Thoracic aorta (tissue), 2 donors: ENCODE measurements at regions not wholly inside any gene's neighbourhood (a gene's known extent, or its start where the extent isn't known, plus 50 kb on each side); places are given as distances from the start of the nearest gene placed in this dataset.
"Not testable (repeated sequence)": the region's sequence is repeated elsewhere in the genome, so short reads cannot be mapped to it uniquely, and the experiment has no call there.

Experiments
- ATAC-seq: fragments of 150-250 bp; one replicate; pipeline ENCODE4 v1.8.0; 2017; ENCODE audit warnings: low read depth; ENCODE audit not compliant: insufficient number of reproducible peaks, low FRiP score
- DNase-seq: peaks from one replicate; pipeline ENCODE4 v3.0.0-alpha.2; 2020; ENCODE audit warnings: low spot score
- H3K27ac ChIP-seq, 2 donors: fragments of 200-600 bp; sonication (generic); 1 replicate in 1 of 2; 2 replicates in 1 of 2; pipeline ENCODE4 v1.5.1; 2016; ENCODE audit warnings: mild to moderate bottlenecking in 2 of 2, moderate library complexity in 2 of 2
- H3K27me3 ChIP-seq: fragments of 200-600 bp; sonication (generic); replicated peaks from 2 replicates; pipeline ENCODE4 v1.6.0; 2016; ENCODE audit warnings: mild to moderate bottlenecking; ENCODE audit not compliant: insufficient read depth
- H3K36me3 ChIP-seq: fragments of 200-600 bp; sonication (generic); one replicate; pipeline ENCODE4 v1.5.1; 2016
- H3K4me1 ChIP-seq, 2 donors: fragments of 200-600 bp; sonication (generic); 1 replicate in 1 of 2; 2 replicates in 1 of 2; pipeline versions ENCODE4 v1.5.1 to v1.6.0; 2016; ENCODE audit warnings: low read depth in 2 of 2, mild to moderate bottlenecking in 1 of 2; ENCODE audit not compliant: control insufficient read depth in 1 of 2
- H3K4me3 ChIP-seq: fragments of 200-600 bp; sonication (generic); 2 replicates; pipeline ENCODE4 v1.5.1; 2016; ENCODE audit warnings: mild to moderate bottlenecking
- H3K9me3 ChIP-seq: fragments of 200-600 bp; sonication (generic); 2 replicates; pipeline ENCODE4 v1.5.1; 2016
- CTCF ChIP-seq: fragments of 200-600 bp; sonication (generic); IDR thresholded peaks from one replicate; pipeline ENCODE4 v1.5.1; 2019; ENCODE audit warnings: antibody characterized with exemption

- no peak for ATAC-seq
- H3K4me1 ChIP-seq: no peaks in the 10 kb centered on the region
Measured at GRCh38 chr6:101181006-101181405, 212.5 kb upstream of the GRIK2 start.

GRCh38 chr6:101188285-101188798 lies 205.2 kb upstream of the GRIK2 start:
- not testable (repeated sequence) for H3K4me3 ChIP-seq, ATAC-seq

More at GRCh38 chr6:101181006-101181405, 212.5 kb upstream of the GRIK2 start:
- no peak overlapping the region for H3K4me3 ChIP-seq
- no peaks in the 10 kb centered on the region for H3K27me3 ChIP-seq
- no peak for DNase-seq
- H3K36me3 ChIP-seq: no peaks in the 10 kb centered on the region
- no peaks in the 10 kb centered on the region for H3K9me3 ChIP-seq
- H3K27ac ChIP-seq: no peak overlapping the region
- no peak for TF ChIP-seq CTCF

DNA sequence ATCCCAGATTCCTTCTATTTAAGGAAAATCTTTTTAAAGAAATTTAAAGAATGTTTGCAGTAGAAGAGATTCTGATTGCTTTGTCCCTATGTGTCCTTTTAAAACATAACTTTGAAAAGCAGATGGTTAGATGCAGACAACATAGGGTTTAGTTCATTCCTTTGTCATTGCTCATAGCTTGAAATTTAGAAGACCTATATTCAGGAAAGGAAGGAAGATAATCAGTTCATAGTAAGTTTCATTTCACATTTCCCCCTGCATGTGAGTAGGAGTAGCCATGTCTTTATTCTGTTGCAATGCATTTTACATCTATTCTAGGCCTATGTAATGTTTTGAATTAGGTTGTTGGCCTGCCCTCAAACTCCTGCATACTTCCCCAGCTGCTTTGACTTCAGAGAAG lies 197.9 kb upstream of the GRIK2 start:
- Histone ChIP-seq H3K4me1 (peaks cover 0 to 5% of the 10 kb centered on the region in 2 donors), H3K9me3 (no peaks in the 10 kb centered on the region), H3K36me3 (no peaks in the 10 kb centered on the region), H3K27me3 (no peaks in the 10 kb centered on the region), H3K27ac (no peak overlapping the region), H3K4me3 (no peak overlapping the region)
- TF ChIP-seq CTCF: no peak
- DNase-seq (no peak), ATAC-seq (no peak)

More at GRCh38 chr6:101188285-101188798, 205.2 kb upstream of the GRIK2 start:
- not testable (repeated sequence) for H3K4me1 ChIP-seq, H3K27me3 ChIP-seq, H3K36me3 ChIP-seq, DNase-seq, H3K27ac ChIP-seq, H3K9me3 ChIP-seq

DNA sequence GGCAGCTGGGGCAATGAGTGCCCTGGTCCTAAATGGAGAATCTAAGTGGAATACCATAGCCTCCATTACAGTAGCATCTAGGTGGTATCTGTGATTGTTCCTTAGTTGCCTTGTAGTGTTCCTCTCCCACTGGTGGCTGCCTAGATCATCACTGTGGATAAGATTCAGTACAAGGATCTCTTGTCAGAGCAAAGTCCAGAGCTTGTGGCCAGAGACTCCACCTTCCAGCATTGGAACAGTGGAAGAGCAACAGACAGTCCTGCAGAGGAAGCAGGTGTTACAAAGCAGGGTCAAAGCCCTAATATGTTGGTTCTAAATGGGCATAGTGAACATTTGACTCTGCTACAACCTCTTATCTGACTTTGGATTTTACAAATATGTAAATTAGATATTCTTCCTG lies 194.1 kb upstream of the GRIK2 start:
- H3K4me3 ChIP-seq: no peak overlapping the region
- no peaks in the 10 kb centered on the region for H3K36me3 ChIP-seq
- peaks cover 0 to 5% of the 10 kb centered on the region in 2 donors for H3K4me1 ChIP-seq
- no peaks in the 10 kb centered on the region for H3K27me3 ChIP-seq
- TF ChIP-seq CTCF: no peak
- H3K9me3 ChIP-seq: no peaks in the 10 kb centered on the region
- DNase-seq: no peak
- no peak for ATAC-seq
- H3K27ac ChIP-seq: no peak overlapping the region

DNA sequence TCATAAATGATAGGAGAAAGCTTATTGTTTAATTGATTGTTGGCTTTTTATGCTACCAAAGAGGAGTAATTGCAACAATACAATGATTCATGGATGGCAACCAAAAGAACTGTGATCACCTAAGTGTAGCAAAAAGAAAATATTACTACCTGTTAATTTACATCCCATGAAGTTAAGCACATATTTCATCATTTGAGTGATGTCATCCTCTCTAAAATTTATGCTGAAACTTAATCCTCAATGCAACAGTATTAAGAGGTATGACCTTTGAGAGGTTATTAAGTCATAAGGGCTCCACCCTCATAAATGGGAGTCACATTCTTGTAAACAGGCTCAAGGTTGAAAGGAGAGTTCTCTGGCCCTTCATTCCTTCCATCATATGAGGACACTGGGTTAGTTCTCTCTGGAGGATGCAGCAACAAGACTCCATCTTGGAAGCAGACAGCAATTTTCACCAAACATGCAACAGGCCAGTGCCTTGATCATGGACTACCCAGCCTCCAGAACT lies 190.6 kb upstream of the GRIK2 start:
- Histone ChIP-seq H3K27ac (no peak overlapping the region), H3K4me1 (no peaks in the 10 kb centered on the region), H3K36me3 (no peaks in the 10 kb centered on the region), H3K9me3 (no peaks in the 10 kb centered on the region), H3K27me3 (no peaks in the 10 kb centered on the region), H3K4me3 (no peak overlapping the region)
- ATAC-seq (no peak), DNase-seq (no peak)
- TF ChIP-seq CTCF: no peak

- H3K4me1 ChIP-seq: no peaks in the 10 kb centered on the region
- H3K36me3 ChIP-seq: no peaks in the 10 kb centered on the region
- H3K4me3 ChIP-seq: no peak overlapping the region
- ATAC-seq (no peak), DNase-seq (no peak)
- no peak for TF ChIP-seq CTCF
- H3K9me3 ChIP-seq: no peaks in the 10 kb centered on the region
- no peaks in the 10 kb centered on the region for H3K27me3 ChIP-seq
- H3K27ac ChIP-seq: no peak overlapping the region
Measured at GRCh38 chr6:101203664-101204063, 189.8 kb upstream of the GRIK2 start.
